Islet of Langerhans (tissue), 1 donor: ENCODE measurements at regions not wholly inside any gene's neighbourhood (a gene's known extent, or its start where the extent isn't known, plus 50 kb on each side); places are given as distances from the start of the nearest gene placed in this dataset.
"Not testable (repeated sequence)": the region's sequence is repeated elsewhere in the genome, so short reads cannot be mapped to it uniquely, and the experiment has no call there.

Source experiments
- FAIRE-seq: peaks from one replicate; lab custom pipeline; 2011; peaks lifted over from hg19 to GRCh38; lab: Jason Lieb, UNC

- FAIRE-seq: no peak
Observed at GRCh38 chr6:25188232-25188631, 90.9 kb upstream of the CARMIL1 start.

DNA sequence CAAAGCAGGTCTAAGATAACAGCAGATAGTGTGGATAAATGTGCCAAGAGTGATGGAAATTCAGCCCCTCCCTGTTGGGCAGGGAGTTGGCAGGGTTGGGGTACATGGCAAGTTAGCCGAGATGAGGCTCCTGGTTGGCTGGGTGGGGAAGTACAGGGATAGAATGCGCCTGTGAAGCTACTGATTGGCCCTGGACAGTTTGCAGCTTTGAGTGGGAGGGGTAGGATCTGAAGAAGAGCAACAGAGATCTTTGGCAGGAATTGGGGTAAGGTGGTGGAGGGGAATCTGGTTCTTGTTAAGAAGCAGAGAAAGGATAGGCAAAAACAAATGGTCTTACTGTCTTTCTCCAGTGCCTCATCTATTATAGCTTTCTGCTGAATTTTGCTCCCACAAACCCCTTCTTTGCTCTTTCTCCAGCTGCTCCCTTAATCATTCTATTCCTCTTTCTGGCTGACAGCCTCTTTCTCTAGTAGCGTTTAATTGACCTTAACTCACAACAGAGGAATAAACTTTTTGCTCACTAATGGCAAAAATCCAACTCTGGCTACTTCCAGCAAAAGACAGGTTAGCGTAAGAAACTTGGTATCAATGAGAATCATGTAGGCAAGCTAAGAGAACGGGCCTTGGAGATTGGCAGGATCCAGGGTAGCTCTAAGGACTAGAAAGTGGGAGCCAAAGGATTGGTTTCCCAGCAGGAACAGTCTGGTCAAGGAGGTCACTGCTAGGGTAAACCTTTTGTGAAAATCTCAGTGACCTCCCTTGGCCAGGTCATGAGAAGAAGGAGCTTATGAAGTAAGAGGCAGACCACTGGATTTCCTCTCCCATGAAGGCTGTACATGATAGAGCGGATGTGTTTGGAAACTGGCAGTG is 86.3 kb upstream of the CARMIL1 start:
- FAIRE-seq: no peak

- no peak for FAIRE-seq
Observed at GRCh38 chr6:25193460-25194171, 85.6 kb upstream of the CARMIL1 start.

DNA sequence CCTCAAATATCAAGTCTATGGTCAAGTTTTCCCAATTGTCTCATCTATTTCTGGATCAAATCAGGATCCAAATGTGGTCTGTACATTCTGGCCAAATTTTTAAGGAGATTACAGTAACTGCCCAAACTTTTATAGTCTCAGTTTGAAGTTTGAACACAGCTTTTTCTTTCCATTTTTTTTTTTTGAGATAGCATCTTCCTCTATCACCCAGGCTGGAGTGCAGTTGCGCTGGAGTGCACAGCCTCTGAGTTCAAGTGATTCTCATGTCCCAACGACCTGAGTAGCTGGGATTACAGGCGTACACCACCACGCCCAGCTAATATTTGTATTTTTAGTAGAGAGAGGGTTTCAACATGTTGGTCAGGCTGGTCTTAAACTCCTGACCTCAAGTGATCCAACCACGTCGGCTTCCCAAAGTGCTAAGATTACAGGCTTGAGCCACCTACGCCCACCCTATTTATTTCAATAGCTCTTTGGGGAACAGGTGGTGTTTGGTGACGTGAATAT is 84.9 kb upstream of the CARMIL1 start:
- FAIRE-seq: no peak

GRCh38 chr6:25196464-25196863 is 82.7 kb upstream of the CARMIL1 start:
- no peak for FAIRE-seq

GRCh38 chr6:25197111-25197510 is 82.1 kb upstream of the CARMIL1 start:
- FAIRE-seq: no peak

DNA sequence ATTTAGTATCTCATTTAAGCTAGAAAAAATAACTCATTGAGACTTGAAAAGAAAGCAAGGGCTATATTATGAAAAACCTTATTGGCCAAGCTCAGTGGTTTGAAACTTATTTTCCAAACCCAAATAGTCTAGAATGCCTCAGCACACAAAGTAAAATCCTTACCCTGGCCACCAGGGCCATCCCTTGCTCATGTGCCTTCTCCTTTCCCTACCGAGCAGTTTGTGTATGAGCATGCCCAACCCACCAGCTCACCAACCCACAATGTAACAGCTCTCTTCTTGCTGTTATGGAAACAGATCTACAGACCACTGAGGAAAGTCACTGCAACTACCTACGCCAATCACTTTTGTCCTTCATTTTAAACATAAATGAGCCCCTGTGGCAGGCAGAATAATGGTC is 79.6 kb upstream of the CARMIL1 start:
- no peak for FAIRE-seq

DNA sequence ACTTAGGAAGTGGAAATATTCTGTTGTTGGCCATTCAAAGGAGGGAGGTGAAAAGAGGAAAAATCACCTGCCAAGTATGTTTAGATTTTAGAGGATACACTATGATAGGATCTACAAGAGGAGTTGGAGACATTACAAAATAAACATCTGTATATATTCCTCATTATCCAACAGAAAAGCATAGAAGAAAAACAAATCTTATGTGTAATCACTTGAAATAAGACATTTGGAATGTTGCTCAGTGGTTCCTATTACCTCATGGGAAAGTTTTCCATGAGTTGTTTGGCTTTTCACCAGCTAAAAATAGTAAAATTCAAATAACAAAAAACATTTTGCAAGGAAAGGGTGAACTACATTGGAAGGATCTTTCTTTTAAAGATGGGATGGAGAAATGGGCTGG is 76.7 kb upstream of the CARMIL1 start:
- FAIRE-seq: no peak

DNA sequence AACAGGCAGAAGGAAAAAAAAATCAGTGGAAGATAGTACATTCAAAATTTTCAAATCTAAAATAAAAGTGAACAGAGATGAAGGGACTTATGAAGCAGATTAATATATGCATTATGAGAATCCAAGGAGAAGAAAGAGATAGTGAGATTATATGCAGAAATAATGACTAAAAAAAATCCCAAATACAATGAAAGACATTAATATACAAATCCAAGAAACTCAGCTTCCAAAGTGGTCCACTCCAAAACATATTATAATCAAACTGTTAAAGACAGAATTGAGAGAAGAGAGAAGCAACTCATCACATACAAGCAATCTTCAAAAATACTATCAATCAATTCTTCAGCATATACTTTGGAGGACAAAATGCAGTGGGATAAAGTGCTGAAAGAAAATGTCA is 73.5 kb upstream of the CARMIL1 start:
- no peak for FAIRE-seq

- FAIRE-seq: not testable (repeated sequence)
Observed at GRCh38 chr6:25207453-25208155, 71.6 kb upstream of the CARMIL1 start.

GRCh38 chr6:25215881-25216280 is 63.3 kb upstream of the CARMIL1 start:
- no peak for FAIRE-seq

GRCh38 chr6:25217302-25217701 is 61.9 kb upstream of the CARMIL1 start:
- no peak for FAIRE-seq

DNA sequence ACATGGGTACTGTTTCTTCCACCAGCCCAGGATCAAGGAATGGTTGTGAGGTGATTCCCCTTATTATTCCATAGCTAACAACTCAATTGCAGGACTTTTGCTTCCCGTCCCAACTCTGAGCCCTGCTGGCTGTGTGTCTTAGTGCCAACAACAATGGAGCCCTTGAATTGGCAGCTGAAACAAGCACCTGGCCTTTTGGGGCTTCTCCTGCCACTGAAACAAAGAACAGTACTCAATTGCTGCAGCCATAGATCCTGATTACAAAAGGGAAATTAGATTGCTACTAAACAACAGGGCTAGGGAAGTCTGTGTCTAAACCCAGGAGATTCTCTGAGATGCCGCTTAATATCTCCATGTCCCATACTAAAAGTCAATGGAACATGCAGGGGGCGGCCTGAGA is 61.3 kb upstream of the CARMIL1 start:
- no peak for FAIRE-seq

GRCh38 chr6:25218346-25218745 is 60.8 kb upstream of the CARMIL1 start:
- FAIRE-seq: no peak

- FAIRE-seq: no peak
Observed at GRCh38 chr6:25219216-25219916, 59.8 kb upstream of the CARMIL1 start.

DNA sequence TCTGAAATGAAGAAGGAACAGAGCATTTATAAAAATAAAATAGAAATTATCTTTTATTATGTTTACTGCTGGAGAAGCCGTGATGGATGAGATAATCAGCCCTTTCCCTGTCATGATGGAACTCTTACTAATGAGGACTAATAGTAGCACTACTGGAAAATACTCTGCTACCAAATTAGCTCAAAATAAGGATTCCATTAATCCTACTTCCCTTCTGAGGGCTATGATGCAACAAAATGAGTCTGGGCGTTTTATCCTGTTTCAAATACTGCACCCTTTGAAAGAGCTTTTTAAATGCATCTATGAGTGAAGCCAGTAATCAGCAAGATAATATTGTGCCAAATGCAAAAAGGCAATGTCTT is 59.3 kb upstream of the CARMIL1 start:
- no peak for FAIRE-seq

- no peak for FAIRE-seq
Observed at GRCh38 chr6:25220857-25221256, 58.3 kb upstream of the CARMIL1 start.

GRCh38 chr6:25222006-25222678 is 57.0 kb upstream of the CARMIL1 start:
- no peak for FAIRE-seq

- FAIRE-seq: peak; percentile 94
Observed at GRCh38 chr6:25223490-25223991, 55.6 kb upstream of the CARMIL1 start.

DNA sequence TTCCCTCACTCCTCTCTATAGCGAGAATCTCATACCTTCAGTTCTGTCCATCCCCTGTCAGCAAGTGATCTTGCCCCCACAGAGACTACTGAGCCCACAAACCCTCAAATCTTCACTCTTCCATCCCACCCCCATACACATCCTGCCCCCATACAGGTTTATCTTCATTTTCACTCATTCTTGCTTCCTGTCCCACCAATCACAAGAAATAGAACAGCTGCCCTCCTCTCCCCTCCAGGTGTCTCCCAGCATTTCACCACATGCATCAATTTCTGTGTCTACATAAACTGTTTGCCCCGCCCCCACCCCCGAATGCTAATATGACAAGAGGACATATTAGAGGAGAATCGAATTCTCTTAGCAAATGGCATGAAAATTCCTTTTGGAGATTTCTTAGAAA is 54.9 kb upstream of the CARMIL1 start:
- no peak for FAIRE-seq

DNA sequence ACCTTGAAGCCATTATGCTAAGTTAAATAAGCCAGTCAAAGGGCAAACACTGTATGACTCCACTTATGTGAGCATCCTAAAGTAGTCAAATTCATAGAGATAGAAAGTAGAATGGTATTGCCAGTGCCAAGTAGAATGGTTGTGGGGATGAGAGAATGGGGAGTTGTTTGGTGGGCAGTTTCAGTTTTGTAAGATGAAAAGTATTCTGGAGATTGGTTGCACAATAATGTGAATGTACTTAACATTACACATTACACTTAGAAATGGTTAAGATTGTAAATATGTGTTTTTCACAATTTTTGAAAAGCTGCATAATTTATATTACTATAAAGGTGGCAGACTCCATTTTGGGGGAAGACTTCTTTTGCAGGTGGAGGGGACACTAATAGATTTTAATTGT is 51.3 kb upstream of the CARMIL1 start:
- FAIRE-seq: no peak
